ENCODE measurements at regions not wholly inside any gene's neighbourhood (a gene's known extent, or its start where the extent isn't known, plus 50 kb on each side); places are given as distances from the start of the nearest gene placed in this dataset.

GRCh38 chr2:74079522-74080341, 68.0 kb downstream of the BOLA3 start:
- peaks cover 57% of the 10 kb centered on the region for H3K36me3 ChIP-seq (ENCODE audit: control insufficient read depth, insufficient read depth, low read length)
- no CpG with 5 or more reads among the region's 8 CpGs for WGBS (ENCODE audit: insufficient coverage, low lambda C conversion rate)
- no peaks in the 10 kb centered on the region for H3K9me3 ChIP-seq (ENCODE audit: control insufficient read depth, low read depth, low read length)
- H3K27me3 ChIP-seq (ENCODE audit: control insufficient read depth, insufficient read depth, low read length), result no peaks in the 10 kb centered on the region
- DNase-seq, result no peak
- no peak overlapping the region for H3K4me3 ChIP-seq (ENCODE audit: low read length)
- H3K4me1 ChIP-seq (ENCODE audit: control insufficient read depth, insufficient read depth, low read length), result no peaks in the 10 kb centered on the region
- no peak overlapping the region for H3K27ac ChIP-seq (ENCODE audit: low read length)

DNA sequence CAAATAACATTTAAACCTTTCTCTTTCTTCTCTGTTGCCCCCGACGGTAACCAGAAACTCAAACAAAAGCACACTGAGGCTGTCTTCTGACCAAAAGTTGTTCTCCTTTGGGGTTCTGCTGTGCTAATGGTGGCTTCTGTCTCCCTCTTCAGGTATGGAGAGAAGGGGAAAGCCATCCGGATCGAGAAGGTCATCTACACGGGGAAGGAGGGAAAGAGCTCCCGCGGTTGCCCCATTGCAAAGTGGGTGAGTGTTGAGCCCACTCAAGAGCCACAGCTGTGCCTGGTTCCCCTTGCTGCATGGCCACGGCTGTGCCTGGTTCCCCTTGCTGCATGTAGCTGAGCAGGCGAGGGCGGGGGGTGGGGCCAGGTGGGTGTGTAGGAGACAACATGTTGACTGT, 67.4 kb downstream of the BOLA3 start:
- Histone ChIP-seq H3K36me3 (ENCODE audit: control insufficient read depth, insufficient read depth, low read length) (peaks cover 59% of the 10 kb centered on the region), H3K4me3 (ENCODE audit: low read length) (no peak overlapping the region), H3K27ac (ENCODE audit: low read length) (no peak overlapping the region), H3K4me1 (ENCODE audit: control insufficient read depth, insufficient read depth, low read length) (no peaks in the 10 kb centered on the region), H3K9me3 (ENCODE audit: control insufficient read depth, low read depth, low read length) (no peaks in the 10 kb centered on the region), H3K27me3 (ENCODE audit: control insufficient read depth, insufficient read depth, low read length) (no peaks in the 10 kb centered on the region)
- DNase-seq, result no peak
- no CpG with 5 or more reads among the region's 10 CpGs for WGBS (ENCODE audit: insufficient coverage, low lambda C conversion rate)

- no peak overlapping the region for H3K27ac ChIP-seq (ENCODE audit: low read length)
- H3K27me3 ChIP-seq (ENCODE audit: control insufficient read depth, insufficient read depth, low read length), result no peaks in the 10 kb centered on the region
- no peak for DNase-seq
- 80% methylated on average over 1 of the region's 12 CpGs for WGBS (ENCODE audit: insufficient coverage, low lambda C conversion rate)
- H3K9me3 ChIP-seq (ENCODE audit: control insufficient read depth, low read depth, low read length), result no peaks in the 10 kb centered on the region
- H3K4me1 ChIP-seq (ENCODE audit: control insufficient read depth, insufficient read depth, low read length), result no peaks in the 10 kb centered on the region
- no peak overlapping the region for H3K4me3 ChIP-seq (ENCODE audit: low read length)
- H3K36me3 ChIP-seq (ENCODE audit: control insufficient read depth, insufficient read depth, low read length), result peaks cover 62% of the 10 kb centered on the region
Observed at GRCh38 chr2:74081030-74081762, 66.5 kb downstream of the BOLA3 start.

GRCh38 chr2:74081763-74082110, 66.0 kb downstream of the BOLA3 start:
- H3K9me3 ChIP-seq (ENCODE audit: control insufficient read depth, low read depth, low read length), result no peaks in the 10 kb centered on the region
- no CpG with 5 or more reads among the region's 2 CpGs for WGBS (ENCODE audit: insufficient coverage, low lambda C conversion rate)
- H3K27ac ChIP-seq (ENCODE audit: low read length), result no peak overlapping the region
- no peak overlapping the region for H3K4me3 ChIP-seq (ENCODE audit: low read length)
- H3K4me1 ChIP-seq (ENCODE audit: control insufficient read depth, insufficient read depth, low read length), result no peaks in the 10 kb centered on the region
- H3K27me3 ChIP-seq (ENCODE audit: control insufficient read depth, insufficient read depth, low read length), result no peaks in the 10 kb centered on the region
- no peak for DNase-seq
- peaks cover 60% of the 10 kb centered on the region for H3K36me3 ChIP-seq (ENCODE audit: control insufficient read depth, insufficient read depth, low read length)

- H3K27me3 ChIP-seq (ENCODE audit: control insufficient read depth, insufficient read depth, low read length), result no peaks in the 10 kb centered on the region
- no peak overlapping the region for H3K4me3 ChIP-seq (ENCODE audit: low read length)
- H3K27ac ChIP-seq (ENCODE audit: low read length), result no peak overlapping the region
- H3K36me3 ChIP-seq (ENCODE audit: control insufficient read depth, insufficient read depth, low read length), result peaks cover 66% of the 10 kb centered on the region
- no peak for DNase-seq
- no CpG with 5 or more reads among the region's 11 CpGs for WGBS (ENCODE audit: insufficient coverage, low lambda C conversion rate)
- no peaks in the 10 kb centered on the region for H3K4me1 ChIP-seq (ENCODE audit: control insufficient read depth, insufficient read depth, low read length)
- no peaks in the 10 kb centered on the region for H3K9me3 ChIP-seq (ENCODE audit: control insufficient read depth, low read depth, low read length)
Observed at GRCh38 chr2:74083750-74084149, 64.0 kb downstream of the BOLA3 start.
